GM19193 (cell line): ENCODE measurements at regions not wholly inside any gene's neighbourhood (a gene's known extent, or its start where the extent isn't known, plus 50 kb on each side); places are given as distances from the start of the nearest gene placed in this dataset.

ENCODE experiments used
- POLR2A ChIP-seq: IDR thresholded peaks from 4 replicates; pipeline ENCODE4 v1.6.1; 2011; ENCODE audit not compliant: insufficient read depth, insufficient read length; ENCODE audit errors: extremely low read depth

DNA sequence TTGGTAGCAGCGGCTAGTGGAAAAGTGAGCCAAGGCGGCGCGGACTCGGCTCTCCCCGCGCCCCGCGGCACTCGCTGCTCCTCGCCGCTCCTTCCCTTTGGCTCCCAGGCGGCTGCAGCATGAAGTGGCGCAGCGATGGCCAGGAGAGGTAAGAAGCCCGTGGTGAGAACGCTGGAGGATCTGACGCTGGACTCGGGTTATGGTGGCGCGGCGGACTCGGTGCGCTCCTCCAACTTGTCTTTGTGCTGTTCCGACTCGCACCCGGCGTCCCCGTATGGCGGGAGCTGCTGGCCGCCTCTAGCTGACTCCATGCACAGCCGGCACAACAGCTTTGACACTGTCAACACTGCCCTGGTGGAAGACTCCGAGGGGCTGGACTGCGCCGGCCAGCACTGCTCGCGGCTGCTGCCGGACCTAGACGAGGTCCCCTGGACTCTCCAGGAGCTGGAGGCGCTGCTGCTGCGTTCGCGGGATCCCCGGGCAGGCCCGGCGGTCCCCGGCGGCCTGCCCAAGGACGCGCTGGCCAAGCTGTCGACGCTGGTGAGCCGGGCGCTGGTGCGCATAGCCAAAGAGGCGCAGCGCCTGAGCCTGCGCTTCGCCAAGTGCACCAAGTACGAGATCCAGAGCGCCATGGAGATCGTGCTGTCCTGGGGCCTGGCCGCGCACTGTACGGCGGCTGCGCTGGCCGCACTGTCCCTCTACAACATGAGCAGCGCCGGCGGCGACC lies 225.6 kb upstream of the CRY1 start:
- no peak for TF ChIP-seq POLR2A

DNA sequence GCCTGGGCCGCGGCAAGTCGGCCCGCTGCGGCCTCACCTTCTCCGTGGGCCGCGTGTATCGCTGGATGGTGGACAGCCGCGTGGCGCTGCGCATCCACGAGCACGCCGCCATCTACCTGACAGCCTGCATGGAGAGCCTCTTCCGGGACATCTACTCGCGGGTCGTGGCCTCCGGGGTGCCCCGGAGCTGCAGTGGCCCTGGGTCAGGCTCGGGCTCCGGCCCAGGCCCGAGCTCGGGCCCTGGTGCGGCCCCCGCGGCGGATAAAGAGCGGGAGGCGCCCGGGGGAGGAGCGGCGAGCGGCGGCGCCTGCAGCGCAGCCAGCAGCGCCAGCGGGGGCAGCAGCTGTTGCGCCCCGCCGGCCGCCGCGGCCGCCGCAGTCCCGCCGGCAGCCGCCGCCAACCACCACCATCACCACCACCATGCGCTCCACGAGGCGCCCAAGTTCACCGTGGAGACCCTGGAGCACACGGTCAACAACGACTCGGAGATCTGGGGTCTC lies 226.2 kb upstream of the CRY1 start:
- TF ChIP-seq POLR2A = no peak

GRCh38 chr12:107320033-107320928 lies 226.9 kb upstream of the CRY1 start:
- no peak for TF ChIP-seq POLR2A

DNA sequence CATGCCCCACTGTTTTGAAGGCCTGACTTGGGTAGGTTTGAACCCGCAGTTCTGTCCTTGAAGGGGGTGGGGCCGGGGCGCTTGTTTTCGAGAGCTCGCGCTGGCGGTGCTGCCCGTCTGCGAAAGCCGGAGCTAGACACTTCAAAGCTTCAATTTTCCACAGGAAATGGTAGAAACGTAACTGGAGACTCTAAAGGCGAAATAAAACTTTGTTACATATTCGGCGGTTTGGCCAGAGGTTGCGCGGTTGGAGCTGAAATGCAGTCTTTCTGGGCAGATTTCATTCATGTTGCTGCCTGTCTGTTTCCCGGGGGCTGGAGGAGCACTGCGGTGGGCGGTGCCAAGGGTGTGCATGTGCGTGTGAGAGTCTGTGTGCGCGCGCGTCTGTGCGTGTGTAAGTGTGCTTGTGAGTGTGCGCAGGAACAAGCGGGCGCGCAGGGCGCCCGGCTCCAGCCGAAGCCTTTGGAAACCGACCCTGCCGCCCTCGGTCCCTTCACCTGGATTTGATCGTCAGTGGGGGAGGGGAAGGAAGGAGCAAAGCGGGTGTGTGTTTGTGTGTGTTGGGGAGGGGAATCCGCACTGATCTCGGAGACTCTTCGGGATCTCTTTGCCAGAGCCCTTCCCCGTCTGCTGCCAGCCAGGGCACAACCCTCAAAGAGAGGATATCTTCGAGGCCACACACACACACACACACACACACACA lies 227.7 kb upstream of the CRY1 start:
- no peak for TF ChIP-seq POLR2A

DNA sequence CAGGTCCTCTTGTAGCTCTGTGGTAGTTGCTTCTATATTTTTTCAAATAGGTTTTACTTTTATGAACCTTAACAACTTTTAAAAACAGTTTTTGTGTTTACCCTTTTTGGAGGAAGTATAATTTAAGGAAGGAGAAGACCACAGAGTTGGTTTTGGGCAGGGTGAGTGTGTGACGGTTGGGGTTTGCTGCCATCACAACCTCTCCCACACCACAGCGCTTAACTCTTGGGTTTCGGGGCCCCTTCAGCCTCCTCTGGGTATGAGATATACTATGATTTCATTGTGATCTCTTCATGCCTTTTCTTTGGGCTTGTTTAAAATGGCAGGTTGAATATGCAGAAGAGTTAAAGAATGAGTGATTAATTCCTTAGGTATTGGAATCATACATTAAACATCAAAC lies 228.7 kb upstream of the CRY1 start:
- TF ChIP-seq POLR2A = no peak

GRCh38 chr12:107325075-107325608 lies 231.8 kb upstream of the CRY1 start:
- TF ChIP-seq POLR2A = no peak

GRCh38 chr12:107326237-107326636 lies 232.9 kb upstream of the CRY1 start:
- TF ChIP-seq POLR2A = no peak

DNA sequence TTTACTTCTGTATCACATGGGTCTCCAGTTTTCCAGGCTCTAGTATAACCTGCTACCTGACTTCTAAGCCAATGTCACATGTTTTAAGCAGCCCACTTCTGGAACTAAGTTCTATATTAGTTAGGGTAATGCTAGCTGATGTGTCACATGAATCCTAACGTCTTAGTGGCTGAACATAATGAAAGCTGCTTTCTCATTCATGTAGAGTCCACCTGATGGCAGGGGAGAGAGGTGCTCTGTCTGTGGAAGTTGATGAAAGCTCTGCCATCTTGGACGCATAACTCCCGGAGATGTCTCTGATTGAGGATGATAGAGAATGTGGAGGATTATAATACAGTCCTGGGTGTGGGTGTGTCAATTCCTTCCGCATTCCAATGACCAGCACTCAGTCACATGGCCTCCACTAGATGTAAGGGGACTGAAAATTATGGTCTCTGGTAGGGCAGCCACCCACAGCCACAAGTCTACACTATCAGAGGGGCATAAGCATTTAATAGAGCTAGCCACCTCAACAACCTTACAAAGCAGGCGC lies 234.4 kb upstream of the CRY1 start:
- TF ChIP-seq POLR2A = no peak

- no peak for TF ChIP-seq POLR2A
Measured at GRCh38 chr12:107328442-107329133, 235.2 kb upstream of the CRY1 start.

- no peak for TF ChIP-seq POLR2A
Measured at GRCh38 chr12:107329569-107330324, 236.4 kb upstream of the CRY1 start.

- no peak for TF ChIP-seq POLR2A
Measured at GRCh38 chr12:107330831-107331431, 237.6 kb upstream of the CRY1 start.

- TF ChIP-seq POLR2A = no peak
Measured at GRCh38 chr12:107331471-107331870, 238.1 kb upstream of the CRY1 start.

DNA sequence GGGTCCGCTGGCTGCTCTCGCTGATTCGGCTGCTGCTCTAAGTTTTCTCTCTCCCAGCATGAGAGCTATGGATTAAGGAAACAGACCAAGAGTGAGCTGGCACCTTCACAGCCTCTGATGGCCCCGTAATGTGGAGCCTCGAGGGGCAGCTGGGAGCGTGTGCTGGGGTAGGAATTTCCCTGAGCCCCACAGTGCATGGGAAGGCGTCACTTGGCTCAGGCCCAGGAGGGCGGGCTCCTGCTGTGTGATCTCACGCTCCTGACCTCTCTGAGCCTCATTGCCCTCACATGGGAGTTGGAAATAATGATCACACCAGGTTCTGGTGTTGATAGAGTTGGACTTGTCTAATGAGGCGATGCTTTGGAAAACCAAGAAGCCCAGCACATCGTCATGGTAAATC lies 238.6 kb upstream of the CRY1 start:
- TF ChIP-seq POLR2A = no peak
